ENCODE measurements at regions not wholly inside any gene's neighbourhood (a gene's known extent, or its start where the extent isn't known, plus 50 kb on each side); places are given as distances from the start of the nearest gene placed in this dataset.

GRCh38 chr18:78561757-78562510, 417.7 kb upstream of the SALL3 start:
- no peak overlapping the region for H3K27ac Mint-ChIP-seq (ENCODE audit: low read depth, unreplicated experiment)
- intact Hi-C loops (cut with micrococcal nuclease): no loop called here
- BruUV-seq (replicated peaks): no TSS peak
- H3K36me3 Mint-ChIP-seq (ENCODE audit: insufficient read depth, unreplicated experiment): peaks cover 4% of the 10 kb centered on the region
- DNase-seq (ENCODE audit: unreplicated experiment): no peak
- H3K4me3 Mint-ChIP-seq (ENCODE audit: unreplicated experiment): no peak overlapping the region
- no peaks in the 10 kb centered on the region for H3K4me1 Mint-ChIP-seq (ENCODE audit: insufficient read depth, unreplicated experiment)
- peaks cover 27% of the 10 kb centered on the region for H3K9me3 Mint-ChIP-seq (ENCODE audit: unreplicated experiment)
- H3K27me3 Mint-ChIP-seq (ENCODE audit: insufficient read depth, unreplicated experiment): no peaks in the 10 kb centered on the region
- no peak for TF ChIP-seq CTCF (IDR thresholded peaks at IDR 0.05; ENCODE audit: unreplicated experiment)
- ChIA-PET POLR2A (no interaction called here), CTCF (no interaction called here)

- Mint-ChIP-seq H3K9me3 (ENCODE audit: unreplicated experiment) (peaks cover 27% of the 10 kb centered on the region), H3K4me1 (ENCODE audit: insufficient read depth, unreplicated experiment) (no peaks in the 10 kb centered on the region), H3K36me3 (ENCODE audit: insufficient read depth, unreplicated experiment) (peaks cover 5% of the 10 kb centered on the region), H3K4me3 (ENCODE audit: unreplicated experiment) (no peak overlapping the region), H3K27ac (ENCODE audit: low read depth, unreplicated experiment) (no peak overlapping the region), H3K27me3 (ENCODE audit: insufficient read depth, unreplicated experiment) (no peaks in the 10 kb centered on the region)
- BruUV-seq (replicated peaks): no TSS peak
- intact Hi-C loops (cut with micrococcal nuclease): no loop called here
- no peak for TF ChIP-seq CTCF (IDR thresholded peaks at IDR 0.05; ENCODE audit: unreplicated experiment)
- CTCF ChIA-PET: no interaction called here
- no peak for DNase-seq (ENCODE audit: unreplicated experiment)
- POLR2A ChIA-PET: no interaction called here
Observed at GRCh38 chr18:78562531-78562961, 417.1 kb upstream of the SALL3 start.

- CTCF ChIA-PET: no interaction called here
- no TSS peak for BruUV-seq (replicated peaks)
- TF ChIP-seq CTCF (IDR thresholded peaks at IDR 0.05; ENCODE audit: unreplicated experiment): no peak
- Mint-ChIP-seq H3K4me1 (ENCODE audit: insufficient read depth, unreplicated experiment) (no peaks in the 10 kb centered on the region), H3K4me3 (ENCODE audit: unreplicated experiment) (no peak overlapping the region), H3K36me3 (ENCODE audit: insufficient read depth, unreplicated experiment) (peaks cover 11% of the 10 kb centered on the region), H3K27me3 (ENCODE audit: insufficient read depth, unreplicated experiment) (no peaks in the 10 kb centered on the region), H3K9me3 (ENCODE audit: unreplicated experiment) (peaks cover 24% of the 10 kb centered on the region), H3K27ac (ENCODE audit: low read depth, unreplicated experiment) (no peak overlapping the region)
- DNase-seq (ENCODE audit: unreplicated experiment): no peak
- intact Hi-C loops (cut with micrococcal nuclease): no loop called here
- POLR2A ChIA-PET: no interaction called here
Observed at GRCh38 chr18:78563110-78563509, 416.5 kb upstream of the SALL3 start.

GRCh38 chr18:78564030-78564429, 415.6 kb upstream of the SALL3 start:
- no peak for DNase-seq (ENCODE audit: unreplicated experiment)
- CTCF ChIA-PET: no interaction called here
- Mint-ChIP-seq H3K36me3 (ENCODE audit: insufficient read depth, unreplicated experiment) (peaks cover 11% of the 10 kb centered on the region), H3K4me1 (ENCODE audit: insufficient read depth, unreplicated experiment) (no peaks in the 10 kb centered on the region), H3K27me3 (ENCODE audit: insufficient read depth, unreplicated experiment) (no peaks in the 10 kb centered on the region), H3K27ac (ENCODE audit: low read depth, unreplicated experiment) (no peak overlapping the region), H3K9me3 (ENCODE audit: unreplicated experiment) (peaks cover 26% of the 10 kb centered on the region), H3K4me3 (ENCODE audit: unreplicated experiment) (no peak overlapping the region)
- intact Hi-C loops (cut with micrococcal nuclease): no loop called here
- POLR2A ChIA-PET: no interaction called here
- TF ChIP-seq CTCF (IDR thresholded peaks at IDR 0.05; ENCODE audit: unreplicated experiment): no peak
- no TSS peak for BruUV-seq (replicated peaks)

All from MCF 10A (cell line).